22Rv1 (cell line): ENCODE measurements at regions not wholly inside any gene's neighbourhood (a gene's known extent, or its start where the extent isn't known, plus 50 kb on each side); places are given as distances from the start of the nearest gene placed in this dataset.

Source experiments
- CTCF ChIP-seq: fragments of 450-650 bp; IDR thresholded peaks from 2 replicates; pipeline ENCODE4 v1.5.1; 2017; ENCODE audit warnings: mild to moderate bottlenecking
- ZFX ChIP-seq: fragments of 450-650 bp; IDR thresholded peaks from 2 replicates; pipeline ENCODE4 v1.6.1; 2017; ENCODE audit warnings: antibody characterized with exemption, borderline replicate concordance

GRCh38 chr6:41426438-41426851 lies 91.0 kb downstream of the NCR2 start:
- TF ChIP-seq CTCF (no peak), ZFX (no peak)
